ENCODE measurements at regions not wholly inside any gene's neighbourhood (a gene's known extent, or its start where the extent isn't known, plus 50 kb on each side); places are given as distances from the start of the nearest gene placed in this dataset.

- H3K4me3 ChIP-seq (ENCODE audit: low read length) = no peak overlapping the region
- no peak for DNase-seq (ENCODE audit: low read depth, low spot score)
Measured at GRCh38 chr2:5905661-5906060, 213.5 kb downstream of the SOX11 start.

GRCh38 chr2:5908071-5908470 is 215.9 kb downstream of the SOX11 start:
- H3K4me3 ChIP-seq (ENCODE audit: low read length) = no peak overlapping the region
- DNase-seq (ENCODE audit: low read depth, low spot score) = no peak

GRCh38 chr2:5911718-5912117 is 219.5 kb downstream of the SOX11 start:
- H3K4me3 ChIP-seq (ENCODE audit: low read length) = no peak overlapping the region
- no peak for DNase-seq (ENCODE audit: low read depth, low spot score)

DNA sequence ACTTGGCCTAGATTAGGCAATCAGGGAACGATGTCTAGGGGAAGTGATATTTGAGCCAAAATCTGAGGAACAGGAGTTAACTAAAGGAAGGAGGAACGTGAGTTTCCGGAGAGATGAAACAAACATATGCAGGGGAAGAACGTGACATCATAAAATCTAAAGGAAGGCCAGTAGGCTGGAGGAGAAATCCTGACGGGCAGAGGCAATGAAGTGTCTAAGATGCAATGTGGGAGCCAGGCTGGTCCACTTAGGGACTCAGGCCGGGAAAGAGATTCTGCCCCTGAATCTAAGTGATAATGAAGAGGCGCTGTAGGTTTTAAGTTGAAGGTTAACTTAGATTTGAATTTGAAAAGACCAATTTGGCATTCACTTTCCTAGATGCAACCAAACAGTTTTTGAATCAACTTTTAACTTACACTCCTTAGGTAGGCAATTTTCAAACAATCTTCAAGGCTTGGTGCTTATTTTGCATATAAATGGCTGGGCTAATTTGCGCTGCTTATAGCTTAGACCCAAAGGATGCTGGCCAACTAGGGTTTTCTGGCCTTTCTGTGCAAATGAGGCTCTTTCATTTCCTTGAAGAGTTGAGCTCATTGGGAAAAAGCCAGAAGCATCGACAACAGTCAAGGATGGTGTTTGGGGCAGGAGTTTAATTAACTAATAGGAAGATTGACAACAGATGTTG is 221.7 kb downstream of the SOX11 start:
- H3K4me3 ChIP-seq (ENCODE audit: low read length) = no peak overlapping the region
- no peak for DNase-seq (ENCODE audit: low read depth, low spot score)

DNA sequence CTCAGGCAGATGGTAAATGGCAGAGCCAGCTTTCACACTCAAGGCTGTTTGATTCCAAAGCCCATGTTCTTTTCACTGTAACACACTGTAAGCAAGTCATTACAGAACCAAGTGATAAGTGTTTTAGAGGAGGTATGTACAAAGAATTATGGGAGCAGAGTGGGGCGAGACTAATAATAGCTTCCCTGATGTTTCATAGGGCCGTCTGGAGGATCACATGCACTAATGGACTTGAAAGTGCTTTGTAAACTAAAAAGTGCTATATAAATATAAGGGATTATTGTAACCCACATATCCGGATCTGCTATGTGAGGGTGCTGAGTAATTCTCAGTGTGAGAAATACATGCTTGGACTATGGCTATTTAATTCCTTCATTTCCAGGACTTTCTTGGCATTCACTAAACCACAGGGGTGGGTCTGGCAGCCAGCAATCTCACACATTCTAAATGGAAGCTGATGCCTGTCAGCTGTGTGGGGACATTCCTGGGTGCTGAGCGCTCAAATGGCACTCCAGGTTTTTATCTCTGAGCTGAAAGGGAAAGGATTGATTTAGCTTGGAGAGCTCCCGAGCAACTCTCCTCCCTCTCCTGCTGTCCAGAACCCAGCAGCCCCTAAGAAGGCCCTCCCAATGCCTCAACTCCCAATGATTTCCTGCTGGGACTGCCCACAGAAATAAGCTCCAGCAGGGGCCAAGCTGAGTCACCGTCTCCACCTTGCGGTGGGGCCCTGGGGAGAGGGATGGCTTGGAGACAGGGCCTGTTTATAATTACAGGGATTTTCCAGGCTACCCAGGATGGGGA is 222.8 kb downstream of the SOX11 start:
- DNase-seq (ENCODE audit: low read depth, low spot score) = no peak
- H3K4me3 ChIP-seq (ENCODE audit: low read length) = no peak overlapping the region

GRCh38 chr2:5915881-5916310 is 223.7 kb downstream of the SOX11 start:
- peak; percentile 64 for DNase-seq (ENCODE audit: low read depth, low spot score)
- no peak overlapping the region for H3K4me3 ChIP-seq (ENCODE audit: low read length)

DNA sequence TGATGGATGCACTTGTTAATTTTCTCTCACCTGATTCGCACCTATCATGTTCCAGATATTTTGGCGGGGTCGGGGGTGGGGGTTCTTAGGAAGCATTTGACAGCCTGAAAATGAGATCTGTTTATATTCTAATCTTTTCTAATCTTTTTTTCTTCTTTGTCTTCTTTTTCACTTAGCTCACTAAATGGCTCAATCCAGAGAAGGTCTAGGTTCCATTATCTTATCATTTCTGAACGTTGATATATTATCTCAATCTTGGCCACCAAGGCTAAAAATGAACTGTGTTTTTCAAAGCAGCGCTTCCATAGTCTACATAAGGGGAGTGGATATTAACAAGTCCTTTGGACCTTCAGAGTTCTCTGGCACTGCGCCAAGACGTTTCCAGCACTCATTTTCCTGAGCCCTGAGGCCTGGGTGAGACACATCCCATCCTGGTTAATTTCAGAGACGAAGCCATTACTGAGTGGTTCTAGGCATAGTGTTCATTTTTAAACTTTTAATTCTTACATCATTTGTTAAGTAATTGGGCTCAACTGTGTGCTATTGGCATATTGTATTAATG is 229.0 kb downstream of the SOX11 start:
- DNase-seq (ENCODE audit: low read depth, low spot score) = no peak
- H3K4me3 ChIP-seq (ENCODE audit: low read length) = no peak overlapping the region

DNA sequence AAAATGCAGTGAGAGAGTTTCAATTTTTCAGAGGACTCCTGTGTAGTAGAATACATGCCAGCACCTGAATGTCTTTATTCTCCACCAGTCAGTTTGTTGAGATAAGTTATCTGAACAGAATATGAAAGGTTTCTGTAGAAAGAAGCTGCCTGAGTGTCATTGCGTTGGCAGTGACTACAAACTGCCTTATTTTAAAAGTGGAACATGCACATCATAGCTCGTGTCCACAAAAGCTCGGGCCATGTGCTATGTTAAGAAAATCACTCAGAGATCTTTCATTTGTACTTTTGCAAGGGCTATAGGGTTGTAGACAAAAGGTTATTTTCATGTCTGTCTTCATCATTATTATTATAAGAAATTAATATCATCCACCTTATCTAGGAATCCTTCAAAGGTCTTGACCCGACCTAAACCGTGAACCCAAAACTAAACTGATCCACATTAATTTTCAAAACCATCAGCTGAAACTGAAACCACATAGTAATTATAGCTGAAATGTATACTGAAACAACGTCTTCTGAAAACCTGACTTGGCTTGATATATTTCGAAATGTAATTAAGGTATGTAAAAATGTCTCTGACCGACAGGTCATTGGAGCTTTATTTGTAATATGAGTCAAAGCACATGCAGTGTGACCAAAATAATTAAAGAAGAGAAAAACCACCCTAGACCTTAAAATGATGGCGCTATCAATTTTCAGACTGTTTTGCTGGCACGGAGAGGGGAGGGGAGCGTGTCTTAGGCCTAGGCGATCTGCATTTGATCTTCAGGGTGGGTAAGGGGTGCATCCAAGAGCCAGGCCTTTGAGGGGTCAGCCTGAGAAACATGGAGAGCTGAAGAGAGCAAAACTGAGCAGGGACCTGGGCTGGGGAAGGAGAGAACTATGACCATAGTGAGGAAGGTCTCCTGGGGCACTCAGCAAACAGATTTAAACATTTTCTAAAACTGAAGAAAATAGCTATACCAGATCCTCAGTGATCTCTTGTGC is 232.1 kb downstream of the SOX11 start:
- no peak overlapping the region for H3K4me3 ChIP-seq (ENCODE audit: low read length)
- no peak for DNase-seq (ENCODE audit: low read depth, low spot score)

DNA sequence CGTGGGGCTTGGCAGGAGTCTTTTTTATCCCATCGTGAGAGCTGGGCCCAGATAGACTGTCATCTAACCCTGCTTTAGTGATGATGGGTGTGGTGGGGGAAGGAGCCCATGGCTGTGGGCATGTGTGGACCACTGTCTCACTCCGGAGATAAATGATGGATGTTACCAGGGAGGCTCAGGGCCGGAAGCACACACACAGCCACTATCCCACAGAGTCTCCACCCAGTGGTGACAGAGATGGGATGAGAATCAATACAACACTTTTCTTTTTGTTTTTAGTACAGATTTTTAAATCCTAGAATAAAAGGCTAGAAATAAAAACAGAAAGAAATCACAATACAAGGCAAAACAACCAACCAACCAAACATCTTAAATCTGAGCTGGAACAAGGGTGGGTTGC is 233.4 kb downstream of the SOX11 start:
- H3K4me3 ChIP-seq (ENCODE audit: low read length) = no peak overlapping the region
- no peak for DNase-seq (ENCODE audit: low read depth, low spot score)

GRCh38 chr2:5926871-5927512 is 234.8 kb downstream of the SOX11 start:
- no peak for DNase-seq (ENCODE audit: low read depth, low spot score)
- no peak overlapping the region for H3K4me3 ChIP-seq (ENCODE audit: low read length)

DNA sequence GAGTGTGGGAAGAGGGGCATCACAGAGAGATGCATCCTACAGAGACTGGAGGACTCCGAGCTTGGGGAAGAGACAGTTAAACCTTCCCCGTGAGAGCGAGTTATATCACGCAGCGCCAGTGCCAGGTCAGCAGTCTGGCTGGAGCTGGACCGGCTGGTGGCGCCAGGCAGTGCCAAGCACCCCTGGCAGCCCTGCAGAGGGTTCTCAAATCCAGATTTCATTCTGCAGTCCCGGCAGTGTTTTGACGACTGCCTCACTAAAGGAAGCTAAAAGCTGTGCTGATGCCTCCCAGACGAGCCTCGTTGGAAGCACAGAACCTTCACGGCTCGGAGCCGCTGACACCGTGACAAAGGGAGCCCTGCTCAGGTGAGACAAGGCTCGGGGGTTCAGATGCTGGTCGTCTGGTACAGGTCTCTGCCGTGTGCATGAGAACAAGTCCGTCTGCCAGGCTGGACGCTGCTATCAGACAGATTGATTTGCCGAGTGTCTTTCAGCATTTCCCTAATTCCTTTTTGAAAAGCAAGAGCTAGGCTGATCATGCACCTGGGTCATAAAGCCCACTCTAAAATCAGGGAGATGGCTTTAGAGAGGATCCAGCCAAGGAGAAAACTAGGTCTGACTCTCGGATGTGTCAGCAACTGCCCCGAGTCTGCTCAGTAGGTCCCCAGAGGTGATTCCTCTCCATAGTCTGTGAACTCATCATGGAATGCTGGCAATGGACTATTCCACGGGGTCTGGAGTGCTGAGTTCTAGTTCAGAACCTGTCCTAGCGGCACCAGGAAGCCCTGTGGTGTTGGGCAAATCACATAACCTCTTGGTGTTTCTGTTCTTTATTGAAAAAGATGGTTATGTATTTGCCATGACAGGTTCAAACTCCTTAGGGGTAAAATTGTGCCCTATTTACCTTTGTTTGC is 240.6 kb downstream of the SOX11 start:
- no peak overlapping the region for H3K4me3 ChIP-seq (ENCODE audit: low read length)
- no peak for DNase-seq (ENCODE audit: low read depth, low spot score)

DNA sequence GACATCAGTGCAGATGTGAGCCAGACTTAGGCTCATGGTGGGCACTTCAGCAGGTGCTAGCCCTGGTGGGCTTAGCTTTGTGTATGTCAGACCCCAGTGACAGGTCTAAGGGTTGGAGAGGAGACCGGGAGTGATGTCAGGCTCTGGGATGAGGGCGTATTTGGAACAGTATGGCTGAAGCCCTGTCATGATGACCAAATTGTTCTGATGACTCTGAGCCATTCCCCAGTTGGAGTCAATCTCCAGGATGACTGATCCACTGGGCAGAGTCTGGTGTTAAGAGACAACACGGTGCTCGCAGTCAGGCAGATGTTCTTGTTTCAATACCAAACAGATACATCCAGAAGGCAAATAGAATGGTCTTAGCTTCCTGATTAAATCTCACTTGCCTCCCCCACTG is 241.5 kb downstream of the SOX11 start:
- DNase-seq (ENCODE audit: low read depth, low spot score) = no peak
- no peak overlapping the region for H3K4me3 ChIP-seq (ENCODE audit: low read length)

- no peak for DNase-seq (ENCODE audit: low read depth, low spot score)
- no peak overlapping the region for H3K4me3 ChIP-seq (ENCODE audit: low read length)
Measured at GRCh38 chr2:5937321-5937720, 245.1 kb downstream of the SOX11 start.

DNA sequence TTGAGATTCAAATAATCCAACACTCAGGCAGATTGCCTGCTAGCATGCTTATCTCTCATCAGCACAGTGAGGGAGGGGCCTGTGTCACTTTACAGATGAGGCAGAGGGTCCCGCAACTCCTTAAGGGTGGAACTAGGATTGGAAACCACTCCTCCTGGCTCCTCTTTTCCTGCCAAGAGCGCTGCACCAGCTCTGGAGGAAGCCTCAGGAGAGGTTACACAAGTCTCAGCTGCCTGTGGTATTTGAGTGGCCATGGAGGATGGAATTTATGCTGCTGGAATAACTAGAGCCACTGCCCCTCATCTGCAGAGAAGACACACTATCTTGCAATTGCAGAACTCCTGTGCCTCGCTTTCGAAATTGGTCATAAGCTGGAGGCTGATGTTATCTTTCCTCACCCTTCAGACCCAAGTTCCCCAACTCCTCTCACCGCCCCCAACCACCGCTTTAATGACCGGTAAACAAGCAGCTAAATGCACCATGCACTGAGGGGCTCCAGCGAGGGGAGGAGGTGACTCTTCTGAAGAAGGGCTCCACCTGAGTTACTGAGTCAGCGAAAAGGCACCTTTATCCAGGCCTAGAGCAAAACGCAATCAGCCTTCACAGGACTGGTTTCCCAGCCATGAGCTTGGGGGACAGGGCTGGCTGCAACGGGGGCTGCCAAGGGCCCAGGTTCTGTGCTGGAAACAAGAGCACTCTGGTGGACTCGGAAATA is 245.8 kb downstream of the SOX11 start:
- H3K4me3 ChIP-seq (ENCODE audit: low read length) = no peak overlapping the region
- no peak for DNase-seq (ENCODE audit: low read depth, low spot score)

DNA sequence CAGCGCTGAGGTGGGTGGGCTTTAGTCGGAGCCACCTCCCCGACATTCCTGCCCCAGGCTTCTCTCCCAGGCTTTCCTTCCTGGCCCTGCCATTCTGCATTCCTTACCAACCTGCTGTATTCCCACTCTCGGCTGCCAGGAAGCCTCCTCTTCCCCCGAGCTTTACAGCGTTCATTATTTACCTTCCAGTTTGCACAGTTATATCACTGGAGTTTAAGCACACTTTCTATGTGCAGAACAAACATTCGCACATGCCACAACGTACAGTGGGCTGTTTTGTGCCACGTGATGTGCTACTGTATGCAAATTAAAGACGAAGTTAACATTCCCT is 246.3 kb downstream of the SOX11 start:
- no peak overlapping the region for H3K4me3 ChIP-seq (ENCODE audit: low read length)
- DNase-seq (ENCODE audit: low read depth, low spot score) = no peak

GRCh38 chr2:5939553-5939952 is 247.4 kb downstream of the SOX11 start:
- DNase-seq (ENCODE audit: low read depth, low spot score) = no peak
- no peak overlapping the region for H3K4me3 ChIP-seq (ENCODE audit: low read length)

All from Jurkat, Clone E6-1 (cell line).